DOHH2 (cell line): ENCODE measurements at regions not wholly inside any gene's neighbourhood (a gene's known extent, or its start where the extent isn't known, plus 50 kb on each side); places are given as distances from the start of the nearest gene placed in this dataset.
"Not testable (repeated sequence)": the region's sequence is repeated elsewhere in the genome, so short reads cannot be mapped to it uniquely, and the experiment has no call there.

Source experiments
- H3F3A ChIP-seq: fragments of 200-600 bp; sonication (generic), shearing (Covaris generic); 2 replicates; pipeline ENCODE4 v1.6.0; 2016; ENCODE audit warnings: antibody characterized with exemption, mild to moderate bottlenecking; ENCODE audit not compliant: control insufficient read depth, insufficient read depth
- H3K27ac ChIP-seq: fragments of 200-600 bp; sonication (generic); 2 replicates; pipeline ENCODE4 v1.5.1; 2014; ENCODE audit warnings: low read depth, mild to moderate bottlenecking, low read length, moderate library complexity
- H3K27me3 ChIP-seq: fragments of 200-600 bp; sonication (generic); 2 replicates; pipeline ENCODE4 v1.6.1; 2014; ENCODE audit warnings: mild to moderate bottlenecking, low read length, mixed read lengths; ENCODE audit not compliant: control insufficient read depth
- H3K36me3 ChIP-seq: fragments of 200-600 bp; sonication (generic); 2 replicates; pipeline ENCODE4 v1.6.1; 2014; ENCODE audit warnings: mild to moderate bottlenecking, low read length, moderate library complexity, mixed read lengths; ENCODE audit not compliant: control insufficient read depth
- H3K4me1 ChIP-seq: fragments of 200-600 bp; sonication (generic); 2 replicates; pipeline ENCODE4 v1.6.1; 2014; ENCODE audit warnings: mild to moderate bottlenecking, low read length, mixed read lengths; ENCODE audit not compliant: control insufficient read depth
- H3K4me2 ChIP-seq: fragments of 200-600 bp; sonication (generic); 2 replicates; pipeline ENCODE4 v1.6.0; 2014; ENCODE audit warnings: mild to moderate bottlenecking, low read length, moderate library complexity
- H3K4me3 ChIP-seq: fragments of 200-600 bp; sonication (generic); 2 replicates; pipeline ENCODE4 v1.5.1; 2014; ENCODE audit warnings: mild to moderate bottlenecking, low read length, mixed read lengths
- H3K79me2 ChIP-seq: fragments of 200-600 bp; sonication (generic); 2 replicates; pipeline ENCODE4 v1.6.1; 2014; ENCODE audit warnings: mild to moderate bottlenecking, low read length, mixed read lengths; ENCODE audit not compliant: control insufficient read depth
- H3K9me2 ChIP-seq: fragments of 200-600 bp; sonication (generic); replicated peaks from 2 replicates; pipeline ENCODE4 v1.6.1; 2014; ENCODE audit warnings: mild to moderate bottlenecking, low read length, mixed read lengths; ENCODE audit not compliant: control insufficient read depth
- H3K9me3 ChIP-seq: fragments of 200-600 bp; sonication (generic); 2 replicates; pipeline ENCODE4 v1.6.1; 2014; ENCODE audit warnings: antibody characterized with exemption, low read length, mixed read lengths; ENCODE audit not compliant: control insufficient read depth, insufficient read depth
- H4K20me1 ChIP-seq: fragments of 200-600 bp; sonication (generic); 2 replicates; pipeline ENCODE4 v1.6.0; 2014; ENCODE audit warnings: low read depth, mild to moderate bottlenecking, antibody characterized with exemption, low read length, moderate library complexity; ENCODE audit not compliant: control insufficient read depth, insufficient read depth
- EZH2phosphoT487 ChIP-seq: fragments of 200-600 bp; sonication (generic); IDR thresholded peaks from 2 replicates; pipeline ENCODE4 v1.6.1; 2017; ENCODE audit warnings: borderline replicate concordance, mild to moderate bottlenecking, antibody characterized with exemption, low read length, moderate library complexity, mixed read lengths
- TF ChIP-seq, protein P1 (sequence below): fragments of 200-600 bp; sonication (generic); IDR thresholded peaks from one replicate; pipeline ENCODE4 v1.5.1; 2014; ENCODE audit warnings: antibody characterized with exemption, mild to moderate bottlenecking, low read depth, low read length; ENCODE audit not compliant: poor library complexity, severe bottlenecking

DNA sequence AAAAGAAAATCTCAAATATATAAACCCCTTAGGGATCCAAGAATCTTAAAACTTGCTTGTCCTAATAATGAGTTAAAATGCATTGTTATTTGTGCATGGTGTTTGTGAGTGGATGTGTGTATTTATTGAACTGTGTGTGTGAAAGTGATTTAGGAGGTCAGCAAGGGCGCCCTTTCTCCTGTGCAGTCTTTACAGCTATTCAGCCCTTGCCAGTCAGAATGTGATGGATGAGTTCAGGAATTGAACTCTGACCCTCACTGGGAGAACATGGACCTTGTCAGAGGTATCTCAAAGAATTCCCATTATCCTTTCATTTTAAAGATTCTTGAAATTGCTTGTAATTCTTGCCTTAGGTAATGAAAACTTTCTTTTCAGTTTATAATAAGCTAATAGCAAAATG is 493.0 kb upstream of the ADGRL4 start:
- H3K9me2 ChIP-seq, result no peaks in the 10 kb centered on the region
- H3K4me3 ChIP-seq, result no peak overlapping the region
- no peaks in the 10 kb centered on the region for H3K36me3 ChIP-seq
- H3K27me3 ChIP-seq, result no peaks in the 10 kb centered on the region
- H3K9me3 ChIP-seq, result no peaks in the 10 kb centered on the region
- peaks cover 9% of the 10 kb centered on the region for H3K4me1 ChIP-seq
- no peaks in the 10 kb centered on the region for H4K20me1 ChIP-seq
- no peaks in the 10 kb centered on the region for H3F3A ChIP-seq
- TF ChIP-seq, protein P1, sequence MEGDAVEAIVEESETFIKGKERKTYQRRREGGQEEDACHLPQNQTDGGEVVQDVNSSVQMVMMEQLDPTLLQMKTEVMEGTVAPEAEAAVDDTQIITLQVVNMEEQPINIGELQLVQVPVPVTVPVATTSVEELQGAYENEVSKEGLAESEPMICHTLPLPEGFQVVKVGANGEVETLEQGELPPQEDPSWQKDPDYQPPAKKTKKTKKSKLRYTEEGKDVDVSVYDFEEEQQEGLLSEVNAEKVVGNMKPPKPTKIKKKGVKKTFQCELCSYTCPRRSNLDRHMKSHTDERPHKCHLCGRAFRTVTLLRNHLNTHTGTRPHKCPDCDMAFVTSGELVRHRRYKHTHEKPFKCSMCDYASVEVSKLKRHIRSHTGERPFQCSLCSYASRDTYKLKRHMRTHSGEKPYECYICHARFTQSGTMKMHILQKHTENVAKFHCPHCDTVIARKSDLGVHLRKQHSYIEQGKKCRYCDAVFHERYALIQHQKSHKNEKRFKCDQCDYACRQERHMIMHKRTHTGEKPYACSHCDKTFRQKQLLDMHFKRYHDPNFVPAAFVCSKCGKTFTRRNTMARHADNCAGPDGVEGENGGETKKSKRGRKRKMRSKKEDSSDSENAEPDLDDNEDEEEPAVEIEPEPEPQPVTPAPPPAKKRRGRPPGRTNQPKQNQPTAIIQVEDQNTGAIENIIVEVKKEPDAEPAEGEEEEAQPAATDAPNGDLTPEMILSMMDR, result no peak
- no peak for TF ChIP-seq EZH2phosphoT487
- no peaks in the 10 kb centered on the region for H3K79me2 ChIP-seq
- H3K4me2 ChIP-seq, result no peak overlapping the region
- H3K27ac ChIP-seq, result no peak overlapping the region

DNA sequence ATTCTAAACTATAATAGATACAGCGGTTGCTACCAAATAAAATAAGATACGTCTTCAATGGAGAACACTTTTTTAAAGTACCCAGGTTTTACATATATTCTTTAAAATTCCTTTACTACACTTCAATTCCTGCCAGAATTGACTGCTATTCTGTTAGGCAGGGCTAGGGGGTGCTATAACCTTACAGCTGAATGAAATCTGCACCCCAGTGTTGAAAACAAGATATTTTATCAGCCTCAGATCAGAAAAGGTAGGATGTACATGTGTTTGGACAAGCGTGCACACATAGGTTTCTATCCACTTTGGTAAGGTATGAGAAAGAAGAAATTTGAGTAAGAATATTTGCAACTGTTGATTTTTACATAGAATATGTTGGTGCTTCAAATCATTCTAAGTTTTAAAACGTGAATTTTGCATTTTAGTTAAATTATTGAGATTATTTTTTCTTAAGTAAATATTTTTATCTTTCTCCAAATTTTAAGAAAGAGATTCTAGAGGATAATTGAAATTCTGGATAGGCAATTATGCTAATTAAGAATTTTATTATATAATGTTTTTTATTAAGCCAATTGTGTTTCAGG is 490.8 kb upstream of the ADGRL4 start:
- Histone ChIP-seq H3K4me1 (peaks cover 9% of the 10 kb centered on the region), H3K9me2 (no peaks in the 10 kb centered on the region), H3K27ac (no peak overlapping the region), H4K20me1 (no peaks in the 10 kb centered on the region), H3K4me3 (no peak overlapping the region), H3K9me3 (no peaks in the 10 kb centered on the region), H3K36me3 (no peaks in the 10 kb centered on the region), H3K79me2 (no peaks in the 10 kb centered on the region), H3K27me3 (no peaks in the 10 kb centered on the region), H3K4me2 (no peak overlapping the region), H3F3A (no peaks in the 10 kb centered on the region)
- no peak for TF ChIP-seq EZH2phosphoT487
- TF ChIP-seq, protein P1, result peak; percentile 92

DNA sequence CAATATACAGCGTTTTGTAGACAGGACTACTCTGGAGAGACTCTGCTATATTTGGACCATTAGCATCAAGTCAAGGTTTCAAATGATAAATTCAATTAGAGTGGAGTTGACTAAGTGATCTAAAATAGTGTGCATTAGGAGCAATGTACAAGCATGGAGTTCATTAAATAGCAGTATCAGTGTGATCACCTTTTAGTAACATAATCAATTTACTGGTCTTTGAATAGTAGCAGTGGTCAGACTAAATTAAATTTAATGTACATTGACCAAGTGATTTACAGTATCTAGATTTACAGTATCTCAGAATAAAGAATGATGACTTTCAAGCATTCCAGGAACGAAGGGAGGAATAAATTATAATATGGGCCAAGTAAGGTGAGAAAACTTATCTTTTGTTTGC is 489.6 kb upstream of the ADGRL4 start:
- no peaks in the 10 kb centered on the region for H3K9me2 ChIP-seq
- no peak overlapping the region for H3K4me3 ChIP-seq
- no peaks in the 10 kb centered on the region for H3F3A ChIP-seq
- no peak overlapping the region for H3K4me2 ChIP-seq
- no peaks in the 10 kb centered on the region for H3K79me2 ChIP-seq
- no peak for TF ChIP-seq EZH2phosphoT487
- TF ChIP-seq, protein P1, result no peak
- no peak overlapping the region for H3K27ac ChIP-seq
- peaks cover 9% of the 10 kb centered on the region for H3K4me1 ChIP-seq
- no peaks in the 10 kb centered on the region for H4K20me1 ChIP-seq
- H3K27me3 ChIP-seq, result no peaks in the 10 kb centered on the region
- no peaks in the 10 kb centered on the region for H3K36me3 ChIP-seq
- H3K9me3 ChIP-seq, result no peaks in the 10 kb centered on the region

DNA sequence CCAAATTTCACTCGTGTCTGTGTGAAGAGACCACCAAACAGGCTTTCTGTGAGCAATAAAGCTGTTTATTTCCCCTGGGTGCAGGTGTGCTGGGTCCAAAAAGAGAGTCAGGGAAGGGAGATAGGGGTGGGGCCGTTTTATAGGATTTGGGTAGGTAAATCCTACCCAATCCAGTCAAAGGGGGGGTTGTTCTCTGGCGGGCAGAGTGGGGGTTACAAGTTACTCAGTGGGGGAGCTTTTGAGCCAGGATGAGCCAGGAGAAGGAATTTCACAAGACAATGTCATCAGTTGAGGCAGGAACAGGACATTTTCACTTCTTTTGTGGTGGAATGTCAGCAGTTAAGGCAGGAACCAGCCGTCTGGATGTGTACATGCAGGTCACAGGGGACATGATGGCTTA is 487.2 kb upstream of the ADGRL4 start:
- H3K79me2 ChIP-seq, H4K20me1 ChIP-seq, H3K4me2 ChIP-seq, H3K9me3 ChIP-seq, H3K36me3 ChIP-seq, H3F3A ChIP-seq, H3K27me3 ChIP-seq, H3K4me1 ChIP-seq, H3K27ac ChIP-seq, H3K9me2 ChIP-seq, H3K4me3 ChIP-seq: not testable (repeated sequence)

DNA sequence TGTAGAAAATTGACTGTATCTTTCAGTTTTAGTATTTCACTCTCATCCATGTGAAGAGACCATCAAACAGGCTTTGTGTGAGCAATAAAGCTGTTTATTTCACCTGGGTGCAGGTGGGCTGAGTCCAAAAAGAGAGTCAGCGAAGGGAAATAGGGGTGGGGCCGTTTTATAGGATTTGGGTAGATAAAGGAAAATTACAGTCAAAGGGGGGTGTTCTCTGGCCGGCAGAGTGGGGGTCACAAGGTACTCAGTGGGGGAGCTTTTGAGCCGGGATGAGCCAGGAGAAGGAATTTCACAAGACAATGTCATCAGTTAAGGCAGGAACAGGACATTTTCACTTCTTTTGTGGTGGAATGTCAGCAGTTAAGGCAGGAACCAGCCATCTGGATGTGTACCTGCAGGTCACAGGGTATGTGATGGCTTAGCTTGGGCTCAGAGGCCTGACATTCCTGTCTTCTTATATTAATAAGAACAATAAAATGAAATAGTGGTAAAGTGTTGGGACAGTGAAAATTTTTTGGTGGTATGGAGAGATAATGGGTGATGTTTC is 482.1 kb upstream of the ADGRL4 start:
- not testable (repeated sequence) for H3K4me2 ChIP-seq, H3K4me3 ChIP-seq, H3K9me2 ChIP-seq, H3F3A ChIP-seq, H3K27me3 ChIP-seq, H3K36me3 ChIP-seq, H3K4me1 ChIP-seq, H3K79me2 ChIP-seq, H3K9me3 ChIP-seq, H4K20me1 ChIP-seq, H3K27ac ChIP-seq
